DND-41 (cell line): ENCODE measurements at regions not wholly inside any gene's neighbourhood (a gene's known extent, or its start where the extent isn't known, plus 50 kb on each side); places are given as distances from the start of the nearest gene placed in this dataset.

ENCODE experiments used
- CTCF ChIP-seq: IDR thresholded peaks from 2 replicates; pipeline ENCODE4 v1.5.1; 2012; ENCODE audit warnings: borderline replicate concordance, low read length, moderate library complexity, mild to moderate bottlenecking; ENCODE audit not compliant: poor library complexity, severe bottlenecking; ENCODE audit errors: extremely low read depth
- EZH2 ChIP-seq: IDR thresholded peaks from 3 replicates; pipeline ENCODE4 v1.6.1; 2012; ENCODE audit warnings: borderline replicate concordance, low read depth, mild to moderate bottlenecking, moderate library complexity, low read length, inconsistent platforms; ENCODE audit not compliant: severe bottlenecking

GRCh38 chr18:73952296-73952946 lies 195.2 kb downstream of the FBXO15 start:
- TF ChIP-seq CTCF, result no peak
- no peak for TF ChIP-seq EZH2
